ENCODE measurements at regions not wholly inside any gene's neighbourhood (a gene's known extent, or its start where the extent isn't known, plus 50 kb on each side); places are given as distances from the start of the nearest gene placed in this dataset.

DNA sequence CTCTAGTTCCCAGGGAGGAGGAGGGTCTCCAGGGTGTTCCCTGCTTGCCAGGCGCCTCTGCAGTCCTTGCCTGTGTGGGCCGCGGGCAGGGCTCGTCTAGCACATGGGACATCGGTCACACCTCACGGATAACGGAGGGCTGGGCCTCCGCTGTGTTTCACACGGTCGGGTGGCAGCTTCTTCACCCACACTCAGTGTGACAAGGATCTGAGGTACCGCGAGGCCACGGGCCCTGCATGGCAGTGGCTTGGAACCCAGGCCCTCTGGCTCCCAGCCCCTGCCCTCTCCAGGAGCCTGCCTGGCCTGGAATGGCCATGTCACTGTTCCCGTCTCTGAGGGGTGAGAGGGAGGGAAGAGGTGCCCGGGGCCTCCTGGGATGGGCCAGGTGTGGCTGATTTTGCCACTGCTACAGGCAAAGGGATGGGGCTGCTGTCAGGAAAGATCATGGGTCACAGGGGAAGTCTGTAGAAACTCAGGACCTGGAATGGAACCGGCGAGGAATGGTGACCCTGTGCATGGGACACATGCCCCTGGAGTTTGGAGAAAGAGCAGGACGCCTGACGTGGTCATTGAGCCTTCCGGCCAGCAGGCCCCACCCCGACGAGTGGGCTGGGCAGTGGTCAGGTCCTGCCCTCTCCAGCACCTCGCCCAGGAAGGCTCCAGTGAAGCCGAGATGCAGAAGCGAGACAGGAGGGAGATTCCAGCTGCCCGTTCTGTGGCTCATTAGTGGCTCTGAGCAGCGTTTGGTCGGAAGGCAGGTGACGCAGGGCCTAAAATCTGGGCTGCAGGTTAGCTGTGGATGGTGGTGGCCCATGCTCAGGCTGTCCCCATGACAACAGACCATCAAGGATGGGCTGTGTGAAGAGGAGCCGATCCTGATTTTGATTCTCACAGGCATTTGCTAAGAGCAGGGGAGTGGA lies 76.5 kb upstream of the GSE1 start (continued):
- TF ChIP-seq, protein P1, sequence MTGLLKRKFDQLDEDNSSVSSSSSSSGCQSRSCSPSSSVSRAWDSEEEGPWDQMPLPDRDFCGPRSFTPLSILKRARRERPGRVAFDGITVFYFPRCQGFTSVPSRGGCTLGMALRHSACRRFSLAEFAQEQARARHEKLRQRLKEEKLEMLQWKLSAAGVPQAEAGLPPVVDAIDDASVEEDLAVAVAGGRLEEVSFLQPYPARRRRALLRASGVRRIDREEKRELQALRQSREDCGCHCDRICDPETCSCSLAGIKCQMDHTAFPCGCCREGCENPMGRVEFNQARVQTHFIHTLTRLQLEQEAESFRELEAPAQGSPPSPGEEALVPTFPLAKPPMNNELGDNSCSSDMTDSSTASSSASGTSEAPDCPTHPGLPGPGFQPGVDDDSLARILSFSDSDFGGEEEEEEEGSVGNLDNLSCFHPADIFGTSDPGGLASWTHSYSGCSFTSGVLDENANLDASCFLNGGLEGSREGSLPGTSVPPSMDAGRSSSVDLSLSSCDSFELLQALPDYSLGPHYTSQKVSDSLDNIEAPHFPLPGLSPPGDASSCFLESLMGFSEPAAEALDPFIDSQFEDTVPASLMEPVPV (CRISPR knock-in tag; IDR thresholded peaks at IDR 0.05): 0 out of 2 replicates have a peak, but pooled peaks have one; percentile 42
- TF ChIP-seq LCORL (IDR thresholded peaks at IDR 0.05) (no peak), LCORL (CRISPR knock-in tag; IDR thresholded peaks at IDR 0.05) (peak; percentile 98), GLI4 (CRISPR knock-in tag; IDR thresholded peaks at IDR 0.05; ENCODE audit: borderline replicate concordance) (no peak), JUND (CRISPR knock-in tag; IDR thresholded peaks at IDR 0.05) (no peak), HNRNPUL1 (IDR thresholded peaks at IDR 0.05; ENCODE audit: low read depth, low read length) (no peak), NAIF1 (CRISPR knock-in tag; IDR thresholded peaks at IDR 0.05; ENCODE audit: borderline replicate concordance) (no peak), ZNF446 (CRISPR knock-in tag; IDR thresholded peaks at IDR 0.05) (no peak), TEAD3 (CRISPR knock-in tag; optimal IDR thresholded peaks at IDR 0.05; ENCODE audit: borderline replicate concordance) (no peak), ZNF205 (CRISPR knock-in tag; IDR thresholded peaks at IDR 0.05) (no peak; the same call in 1 of the 2 replicates), CEBPG (CRISPR knock-in tag; IDR thresholded peaks at IDR 0.05) (no peak), PRPF4 (IDR thresholded peaks at IDR 0.05; ENCODE audit: low read depth, low read length, poor library complexity, severe bottlenecking) (no peak), HMGA1 (CRISPR knock-in tag; conservative IDR thresholded peaks at IDR 0.05) (no peak), GFI1 (CRISPR knock-in tag; IDR thresholded peaks at IDR 0.05; ENCODE audit: borderline replicate concordance) (no peak), ZNF30 (CRISPR knock-in tag; IDR thresholded peaks at IDR 0.05) (peak; percentile 77; the same call in 1 of the 2 replicates), REL (CRISPR knock-in tag; conservative IDR thresholded peaks at IDR 0.05) (no peak), ZNF331 (CRISPR knock-in tag; IDR thresholded peaks at IDR 0.05) (no peak; the same call in 1 of the 2 replicates), FOXO1 (CRISPR knock-in tag; IDR thresholded peaks at IDR 0.05) (peak; percentile 61; the same call in 1 of the 2 replicates), PCBP1 (IDR thresholded peaks at IDR 0.05; ENCODE audit: borderline replicate concordance, low read depth, low read length) (0 out of 2 replicates have a peak, but pooled peaks have one; percentile 36), HOXA3 (CRISPR knock-in tag; IDR thresholded peaks at IDR 0.05) (peak; percentile 56; the same call in 1 of the 2 replicates), TMF1 (CRISPR knock-in tag; IDR thresholded peaks at IDR 0.05; ENCODE audit: low read depth) (no peak), ZFP36 (IDR thresholded peaks at IDR 0.05; ENCODE audit: borderline replicate concordance, low read depth, low read length, partially characterized antibody) (no peak), CHCHD3 (CRISPR knock-in tag; IDR thresholded peaks at IDR 0.05) (0 out of 2 replicates have a peak, but pooled peaks have one; percentile 39), ZNF777 (CRISPR knock-in tag; IDR thresholded peaks at IDR 0.05) (0 out of 2 replicates have a peak, but pooled peaks have one; percentile 16), SUZ12 (IDR thresholded peaks at IDR 0.05; ENCODE audit: low read depth, low read length) (no peak)
- TF ChIP-seq, protein P2, sequence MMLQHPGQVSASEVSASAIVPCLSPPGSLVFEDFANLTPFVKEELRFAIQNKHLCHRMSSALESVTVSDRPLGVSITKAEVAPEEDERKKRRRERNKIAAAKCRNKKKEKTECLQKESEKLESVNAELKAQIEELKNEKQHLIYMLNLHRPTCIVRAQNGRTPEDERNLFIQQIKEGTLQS (CRISPR knock-in tag; IDR thresholded peaks at IDR 0.05): no peak
- TF ChIP-seq, protein P3, sequence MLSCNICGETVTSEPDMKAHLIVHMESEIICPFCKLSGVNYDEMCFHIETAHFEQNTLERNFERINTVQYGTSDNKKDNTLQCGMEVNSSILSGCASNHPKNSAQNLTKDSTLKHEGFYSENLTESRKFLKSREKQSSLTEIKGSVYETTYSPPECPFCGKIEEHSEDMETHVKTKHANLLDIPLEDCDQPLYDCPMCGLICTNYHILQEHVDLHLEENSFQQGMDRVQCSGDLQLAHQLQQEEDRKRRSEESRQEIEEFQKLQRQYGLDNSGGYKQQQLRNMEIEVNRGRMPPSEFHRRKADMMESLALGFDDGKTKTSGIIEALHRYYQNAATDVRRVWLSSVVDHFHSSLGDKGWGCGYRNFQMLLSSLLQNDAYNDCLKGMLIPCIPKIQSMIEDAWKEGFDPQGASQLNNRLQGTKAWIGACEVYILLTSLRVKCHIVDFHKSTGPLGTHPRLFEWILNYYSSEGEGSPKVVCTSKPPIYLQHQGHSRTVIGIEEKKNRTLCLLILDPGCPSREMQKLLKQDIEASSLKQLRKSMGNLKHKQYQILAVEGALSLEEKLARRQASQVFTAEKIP (CRISPR knock-in tag; IDR thresholded peaks at IDR 0.05; ENCODE audit: borderline replicate concordance): no peak
- TF ChIP-seq, protein P4, sequence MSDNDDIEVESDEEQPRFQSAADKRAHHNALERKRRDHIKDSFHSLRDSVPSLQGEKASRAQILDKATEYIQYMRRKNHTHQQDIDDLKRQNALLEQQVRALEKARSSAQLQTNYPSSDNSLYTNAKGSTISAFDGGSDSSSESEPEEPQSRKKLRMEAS (IDR thresholded peaks at IDR 0.05): no peak; the same call in none of the 2 replicates
